A673 (cell line): ENCODE measurements at regions not wholly inside any gene's neighbourhood (a gene's known extent, or its start where the extent isn't known, plus 50 kb on each side); places are given as distances from the start of the nearest gene placed in this dataset.

Source experiments
- BruUV-seq: library from RNA; stranded (reverse); fragments of 400-500 nt; replicated peaks from 2 replicates; lab custom pipeline; 2021; lab: Mats Ljungman, UMichigan
- CTCF ChIA-PET: fragments of 300-600 bp; sonication (Branson Sonifier 250); formaldehyde crosslinking; loops from one replicate; lab custom pipeline; 2022; ENCODE audit warnings: antibody characterized with exemption; lab: Charles Lee
- POLR2A ChIA-PET: fragments of 300-600 bp; sonication (Branson Sonifier 250); formaldehyde crosslinking; loops from one replicate; lab custom pipeline; 2022; ENCODE audit warnings: antibody characterized with exemption; ENCODE audit not compliant: low non-redundant PET; lab: Charles Lee
- DNase-seq: peaks from one replicate; pipeline ENCODE4 v3.0.0-alpha.2; 2015; ENCODE audit warnings: low spot score
- H3K27ac ChIP-seq: fragments of 200-600 bp; sonication (generic); 2 replicates; pipeline ENCODE4 v1.5.1; 2016; ENCODE audit warnings: mixed run types, low read depth, mild to moderate bottlenecking, mixed read lengths, antibody characterized with exemption, low read length; ENCODE audit not compliant: poor library complexity, severe bottlenecking
- H3K27me3 ChIP-seq: fragments of 200-600 bp; sonication (generic); replicated peaks from 2 replicates; pipeline ENCODE4 v1.6.1; 2017; ENCODE audit warnings: mixed run types, low read depth, mild to moderate bottlenecking, mixed read lengths, antibody characterized with exemption, low read length; ENCODE audit not compliant: insufficient read depth, poor library complexity
- H3K36me3 ChIP-seq: fragments of 200-600 bp; sonication (generic); 2 replicates; pipeline ENCODE4 v1.6.1; 2016; ENCODE audit warnings: mixed run types, mild to moderate bottlenecking, mixed read lengths, antibody characterized with exemption, low read length; ENCODE audit not compliant: insufficient read depth, poor library complexity, severe bottlenecking
- H3K4me1 ChIP-seq: fragments of 200-600 bp; sonication (generic); 2 replicates; pipeline ENCODE4 v1.6.1; 2017; ENCODE audit warnings: mixed run types, mild to moderate bottlenecking, mixed read lengths, antibody characterized with exemption, low read length; ENCODE audit not compliant: insufficient read depth, poor library complexity, severe bottlenecking
- H3K4me3 ChIP-seq: fragments of 200-600 bp; sonication (generic); 2 replicates; pipeline ENCODE4 v1.5.1; 2016; ENCODE audit warnings: low read depth, mixed run types, mild to moderate bottlenecking, mixed read lengths, low read length; ENCODE audit not compliant: poor library complexity, severe bottlenecking
- H3K9me3 ChIP-seq: fragments of 200-600 bp; sonication (generic); 2 replicates; pipeline ENCODE4 v1.6.1; 2016; ENCODE audit warnings: mixed run types, low read depth, mild to moderate bottlenecking, mixed read lengths, antibody characterized with exemption, low read length; ENCODE audit not compliant: poor library complexity, severe bottlenecking
- CTCF ChIP-seq: fragments of 300-800, 200-600 bp; sonication (generic); conservative IDR thresholded peaks from 2 replicates; pipeline ENCODE4 v1.5.1; 2017; ENCODE audit warnings: low read depth, mild to moderate bottlenecking, antibody characterized with exemption, low read length, moderate library complexity, mixed read lengths
- EZH2 ChIP-seq: fragments of 200-600 bp; sonication (generic); IDR thresholded peaks from 2 replicates; pipeline ENCODE4 v1.6.1; 2017; ENCODE audit warnings: borderline replicate concordance, low read depth, mild to moderate bottlenecking, mixed read lengths, antibody characterized with exemption, low read length; ENCODE audit not compliant: poor library complexity, severe bottlenecking
- intact Hi-C: fragments of 100-400 bp; cut with micrococcal nuclease; formaldehyde crosslinking; loops from one replicate; pipeline ENCODE4 v1.10.0; 2022; ENCODE audit not compliant: unreplicated experiment

- TF ChIP-seq EZH2 (no peak), CTCF (no peak)
- Histone ChIP-seq H3K9me3 (no peaks in the 10 kb centered on the region), H3K36me3 (no peaks in the 10 kb centered on the region), H3K27ac (no peak overlapping the region), H3K27me3 (no peaks in the 10 kb centered on the region), H3K4me1 (no peaks in the 10 kb centered on the region), H3K4me3 (no peak overlapping the region)
- no TSS peak for BruUV-seq
- no peak for DNase-seq
- intact Hi-C loops, result no loop called here
- ChIA-PET POLR2A (no interaction called here), CTCF (no interaction called here)
Observed at GRCh38 chr3:31412832-31413231, 119.9 kb upstream of the STT3B start.

DNA sequence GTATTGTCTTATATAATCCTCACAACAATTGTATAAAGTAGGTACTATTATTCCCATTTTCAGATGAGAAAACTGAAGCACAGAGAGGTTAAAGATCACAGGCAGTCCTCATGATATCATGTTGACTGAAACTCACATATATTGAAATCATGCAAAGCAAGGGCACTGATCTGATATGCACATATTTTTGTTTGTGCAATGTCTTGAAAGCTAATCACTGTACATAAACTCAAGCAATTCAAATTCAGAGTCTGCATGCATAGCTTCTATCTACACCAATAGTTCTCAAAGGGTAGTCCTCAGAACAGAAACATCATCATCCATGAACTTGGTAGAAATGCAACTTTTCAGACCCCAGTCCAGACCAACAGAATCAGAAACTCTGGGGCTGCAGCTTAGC, 119.2 kb upstream of the STT3B start:
- Histone ChIP-seq H3K27me3 (no peaks in the 10 kb centered on the region), H3K4me3 (no peak overlapping the region), H3K36me3 (no peaks in the 10 kb centered on the region), H3K4me1 (no peaks in the 10 kb centered on the region), H3K9me3 (no peaks in the 10 kb centered on the region), H3K27ac (no peak overlapping the region)
- no TSS peak for BruUV-seq
- CTCF ChIA-PET, result no interaction called here
- DNase-seq, result no peak
- POLR2A ChIA-PET, result no interaction called here
- intact Hi-C loops, result no loop called here
- TF ChIP-seq EZH2, result no peak
- no peak for TF ChIP-seq CTCF

DNA sequence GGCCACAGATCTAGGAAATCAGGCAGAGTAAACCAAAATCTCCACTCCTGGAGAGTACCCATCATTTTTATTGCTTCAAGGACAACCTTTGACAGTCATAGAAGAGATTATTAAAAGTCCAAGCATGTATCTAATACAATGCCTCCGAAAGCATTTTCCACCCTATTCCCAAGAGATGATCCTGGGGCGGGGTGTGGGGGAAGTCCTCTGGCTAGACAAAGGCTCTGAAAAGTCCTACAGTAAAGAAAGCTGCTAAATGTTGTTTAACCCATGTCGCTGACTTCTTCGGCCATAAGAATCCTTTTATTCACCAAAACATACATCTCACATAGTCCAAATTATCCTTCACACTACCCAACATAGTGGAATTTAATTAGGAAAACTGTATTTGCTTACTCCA, 115.7 kb upstream of the STT3B start:
- no peak for TF ChIP-seq CTCF
- no peak for TF ChIP-seq EZH2
- Histone ChIP-seq H3K36me3 (no peaks in the 10 kb centered on the region), H3K4me1 (no peaks in the 10 kb centered on the region), H3K4me3 (no peak overlapping the region), H3K9me3 (no peaks in the 10 kb centered on the region), H3K27ac (no peak overlapping the region), H3K27me3 (no peaks in the 10 kb centered on the region)
- no TSS peak for BruUV-seq
- intact Hi-C loops, result no loop called here
- ChIA-PET CTCF (no interaction called here), POLR2A (no interaction called here)
- DNase-seq, result no peak
